GM12874 (cell line): ENCODE measurements at regions not wholly inside any gene's neighbourhood (a gene's known extent, or its start where the extent isn't known, plus 50 kb on each side); places are given as distances from the start of the nearest gene placed in this dataset.

ENCODE experiments used
- CTCF ChIP-seq: IDR thresholded peaks from 2 replicates; pipeline ENCODE4 v1.5.1; 2011; ENCODE audit warnings: low read depth, mild to moderate bottlenecking, control low read depth, low read length, moderate library complexity; ENCODE audit not compliant: insufficient read depth

GRCh38 chr18:4705894-4706293 lies 250.8 kb upstream of the DLGAP1 start:
- no peak for TF ChIP-seq CTCF

GRCh38 chr18:4704781-4705180 lies 249.7 kb upstream of the DLGAP1 start:
- TF ChIP-seq CTCF: no peak

GRCh38 chr18:4691836-4692235 lies 236.7 kb upstream of the DLGAP1 start:
- no peak for TF ChIP-seq CTCF

GRCh38 chr18:4677006-4677405 lies 221.9 kb upstream of the DLGAP1 start:
- no peak for TF ChIP-seq CTCF

GRCh38 chr18:4672162-4672561 lies 217.1 kb upstream of the DLGAP1 start:
- TF ChIP-seq CTCF: no peak

GRCh38 chr18:4658804-4659203 lies 203.7 kb upstream of the DLGAP1 start:
- TF ChIP-seq CTCF: no peak

- TF ChIP-seq CTCF: no peak
Measured at GRCh38 chr18:4653418-4653817, 198.3 kb upstream of the DLGAP1 start.
